Activated CD4-positive, alpha-beta T cell treated with anti-CD3 and anti-CD28 coated beads, Interleukin-2, amount 50 U/mL, for 4 hours (primary cell): ENCODE measurements at regions not wholly inside any gene's neighbourhood (a gene's known extent, or its start where the extent isn't known, plus 50 kb on each side); places are given as distances from the start of the nearest gene placed in this dataset.
A peak's percentile ranks its signal among the peaks of the same experiment; 100 is the strongest.
"Not testable (repeated sequence)": the region's sequence is repeated elsewhere in the genome, so short reads cannot be mapped to it uniquely, and the experiment has no call there.

ENCODE experiments used
- DNase-seq, 2 experiments: peaks; one replicate each; pipeline ENCODE4 v3.0.0-alpha.2; 2020

GRCh38 chr7:150047329-150047728 is 173.6 kb downstream of the ATP6V0E2 start:
- not testable (repeated sequence) for DNase-seq

GRCh38 chr7:150047772-150048171 is 174.0 kb downstream of the ATP6V0E2 start:
- not testable (repeated sequence) for DNase-seq

GRCh38 chr7:150048244-150049011 is 174.7 kb downstream of the ATP6V0E2 start:
- DNase-seq: not testable (repeated sequence)

- not testable (repeated sequence) for DNase-seq
Observed at GRCh38 chr7:150049012-150049655, 175.4 kb downstream of the ATP6V0E2 start.

GRCh38 chr7:150053396-150053795 is 179.6 kb downstream of the ATP6V0E2 start:
- DNase-seq: not testable (repeated sequence)

GRCh38 chr7:150054242-150054641 is 180.5 kb downstream of the ATP6V0E2 start:
- DNase-seq: not testable (repeated sequence)

- DNase-seq: peak; percentile 83 to 87
Observed at GRCh38 chr7:150060259-150061221, 186.8 kb downstream of the ATP6V0E2 start.

GRCh38 chr7:150063195-150063594 is 189.4 kb downstream of the ATP6V0E2 start:
- not testable (repeated sequence) for DNase-seq

- DNase-seq: not testable (repeated sequence)
Observed at GRCh38 chr7:150069555-150070313, 196.0 kb downstream of the ATP6V0E2 start.

- DNase-seq: not testable (repeated sequence)
Observed at GRCh38 chr7:150077543-150077942, 203.8 kb downstream of the ATP6V0E2 start.

GRCh38 chr7:150081865-150082264 is 208.1 kb downstream of the ATP6V0E2 start:
- not testable (repeated sequence) for DNase-seq

- DNase-seq: not testable (repeated sequence)
Observed at GRCh38 chr7:150084724-150085123, 211.0 kb downstream of the ATP6V0E2 start.

GRCh38 chr7:150087478-150087877 is 213.7 kb downstream of the ATP6V0E2 start:
- DNase-seq: not testable (repeated sequence)

- not testable (repeated sequence) for DNase-seq
Observed at GRCh38 chr7:150089139-150089538, 215.4 kb downstream of the ATP6V0E2 start.

GRCh38 chr7:150090776-150091175 is 217.0 kb downstream of the ATP6V0E2 start:
- not testable (repeated sequence) for DNase-seq

- not testable (repeated sequence) for DNase-seq
Observed at GRCh38 chr7:150093897-150094296, 220.1 kb downstream of the ATP6V0E2 start.

GRCh38 chr7:150096213-150096994 is 222.6 kb downstream of the ATP6V0E2 start:
- not testable (repeated sequence) for DNase-seq

GRCh38 chr7:150098592-150098991 is 224.6 kb upstream of the LRRC61 start:
- not testable (repeated sequence) for DNase-seq

- not testable (repeated sequence) for DNase-seq
Observed at GRCh38 chr7:150101282-150101681, 221.9 kb upstream of the LRRC61 start.

- DNase-seq: not testable (repeated sequence)
Observed at GRCh38 chr7:150107283-150107682, 215.9 kb upstream of the LRRC61 start.

GRCh38 chr7:150110375-150110820 is 212.8 kb upstream of the LRRC61 start:
- DNase-seq: not testable (repeated sequence)
